CD4-positive, CD25-positive, alpha-beta regulatory T cell (primary cell): ENCODE measurements at regions not wholly inside any gene's neighbourhood (a gene's known extent, or its start where the extent isn't known, plus 50 kb on each side); places are given as distances from the start of the nearest gene placed in this dataset.
A peak's percentile ranks its signal among the peaks of the same experiment; 100 is the strongest.

Experiments
- ATAC-seq, 2 donors: fragments of 150-1000 bp; cut with Tn5 transposase; one replicate each; pipeline ENCODE4 v1.10.0; 2021; ENCODE audit warnings: low read depth in 2 of 2, moderate number of reproducible peaks in 2 of 2, moderate library complexity in 1 of 2
- DNase-seq, 3 donors: peaks; one replicate each; pipeline versions ENCODE4 v3.0.0 to v3.0.0-alpha.2; 2012 to 2022; ENCODE audit warnings: mixed read lengths in 1 of 3
- H3K27ac ChIP-seq: one replicate; pipeline ENCODE4 v1.7.0; 2013; ENCODE audit warnings: mild to moderate bottlenecking, low read length; ENCODE audit not compliant: insufficient read depth, poor library complexity, severe bottlenecking
- H3K27me3 ChIP-seq: one replicate; pipeline ENCODE4 v1.7.0; 2013; ENCODE audit warnings: low read length; ENCODE audit not compliant: control insufficient read depth, insufficient read depth
- H3K36me3 ChIP-seq: one replicate; pipeline ENCODE4 v1.7.0; 2013; ENCODE audit warnings: mild to moderate bottlenecking, low read length, moderate library complexity; ENCODE audit not compliant: control insufficient read depth, insufficient read depth
- H3K4me1 ChIP-seq: 2 replicates; pipeline ENCODE4 v1.7.0; 2013; ENCODE audit warnings: mild to moderate bottlenecking, low read length; ENCODE audit not compliant: insufficient read depth, control insufficient read depth, poor library complexity, severe bottlenecking
- H3K4me3 ChIP-seq: one replicate; pipeline ENCODE4 v1.7.0; 2013; ENCODE audit warnings: low read depth, mild to moderate bottlenecking, low read length, moderate library complexity
- H3K9me3 ChIP-seq, 2 experiments: 1 replicate in 1 of 2; 2 replicates in 1 of 2; pipeline ENCODE4 v1.7.0; 2013; ENCODE audit warnings: low read length in 2 of 2, mild to moderate bottlenecking in 1 of 2, moderate library complexity in 1 of 2; ENCODE audit not compliant: control insufficient read depth in 2 of 2
- H3K27ac Mint-ChIP-seq, 3 donors: one replicate each; pipeline ENCODE4 v1.8.0; 2020 to 2022; ENCODE audit warnings: mild to moderate bottlenecking in 3 of 3, mixed read lengths in 3 of 3, moderate library complexity in 2 of 3
- H3K27me3 Mint-ChIP-seq: one replicate; pipeline ENCODE4 v1.8.0; 2022; ENCODE audit warnings: mild to moderate bottlenecking, mixed read lengths
- H3K36me3 Mint-ChIP-seq: one replicate; pipeline ENCODE4 v1.8.0; 2020; ENCODE audit warnings: mixed read lengths
- H3K4me1 Mint-ChIP-seq, 4 donors: one replicate each; pipeline ENCODE4 v1.8.0; 2020 to 2022; ENCODE audit warnings: mixed read lengths in 4 of 4, mild to moderate bottlenecking in 1 of 4
- H3K4me3 Mint-ChIP-seq, 4 donors: one replicate each; pipeline ENCODE4 v1.8.0; 2020 to 2022; ENCODE audit warnings: mild to moderate bottlenecking in 4 of 4, mixed read lengths in 4 of 4, moderate library complexity in 3 of 4
- H3K9me3 Mint-ChIP-seq, 7 donors: one replicate each; pipeline ENCODE4 v1.8.0; 2020 to 2022; ENCODE audit warnings: mixed read lengths in 7 of 7, mild to moderate bottlenecking in 3 of 7, moderate library complexity in 2 of 7

GRCh38 chr13:63209330-63210017 lies 1793.8 kb upstream of the PCDH20 start:
- no peaks in the 10 kb centered on the region for H3K27me3 Mint-ChIP-seq
- H3K36me3 Mint-ChIP-seq: no peaks in the 10 kb centered on the region
- no peak overlapping the region for H3K4me3 ChIP-seq
- H3K4me1 Mint-ChIP-seq: no peaks in the 10 kb centered on the region
- no peaks in the 10 kb centered on the region for H3K27me3 ChIP-seq
- no peaks in the 10 kb centered on the region for H3K36me3 ChIP-seq
- H3K9me3 ChIP-seq: peaks cover 0 to 3% of the 10 kb centered on the region in 2 experiments
- H3K27ac Mint-ChIP-seq: no peak overlapping the region
- H3K9me3 Mint-ChIP-seq: peaks cover 0 to 15% (median 6%) of the 10 kb centered on the region in 7 donors
- no peaks in the 10 kb centered on the region for H3K4me1 ChIP-seq
- no peak overlapping the region for H3K27ac ChIP-seq
- ATAC-seq (no peak), DNase-seq (no peak)
- H3K4me3 Mint-ChIP-seq: no peak overlapping the region

- no peaks in the 10 kb centered on the region for H3K27me3 Mint-ChIP-seq
- Histone ChIP-seq H3K4me3 (no peak overlapping the region), H3K4me1 (no peaks in the 10 kb centered on the region), H3K36me3 (no peaks in the 10 kb centered on the region), H3K9me3 (peaks cover 0 to 3% of the 10 kb centered on the region in 2 experiments), H3K27ac (no peak overlapping the region), H3K27me3 (no peaks in the 10 kb centered on the region)
- no peaks in the 10 kb centered on the region for H3K4me1 Mint-ChIP-seq
- H3K27ac Mint-ChIP-seq: no peak overlapping the region
- no peak for DNase-seq
- H3K4me3 Mint-ChIP-seq: no peak overlapping the region
- H3K9me3 Mint-ChIP-seq: peaks cover 0 to 13% (median 6%) of the 10 kb centered on the region in 7 donors
- no peak for ATAC-seq
- H3K36me3 Mint-ChIP-seq: no peaks in the 10 kb centered on the region
Measured at GRCh38 chr13:63208826-63209225, 1793.2 kb upstream of the PCDH20 start.

GRCh38 chr13:63206461-63206860 lies 1790.8 kb upstream of the PCDH20 start:
- H3K4me1 ChIP-seq: no peaks in the 10 kb centered on the region
- H3K9me3 ChIP-seq: peaks cover 0 to 3% of the 10 kb centered on the region in 2 experiments
- Mint-ChIP-seq H3K4me1 (no peaks in the 10 kb centered on the region), H3K27ac (no peak overlapping the region), H3K9me3 (peaks cover 0 to 7% (median 6%) of the 10 kb centered on the region in 7 donors), H3K4me3 (no peak overlapping the region), H3K27me3 (no peaks in the 10 kb centered on the region), H3K36me3 (no peaks in the 10 kb centered on the region)
- no peak overlapping the region for H3K4me3 ChIP-seq
- no peak overlapping the region for H3K27ac ChIP-seq
- ATAC-seq: no peak
- H3K36me3 ChIP-seq: no peaks in the 10 kb centered on the region
- no peaks in the 10 kb centered on the region for H3K27me3 ChIP-seq
- no peak for DNase-seq

- no peaks in the 10 kb centered on the region for H3K4me1 ChIP-seq
- H3K4me1 Mint-ChIP-seq: no peaks in the 10 kb centered on the region
- H3K27ac ChIP-seq: no peak overlapping the region
- H3K27me3 Mint-ChIP-seq: no peaks in the 10 kb centered on the region
- no peaks in the 10 kb centered on the region for H3K9me3 ChIP-seq
- H3K9me3 Mint-ChIP-seq: peaks cover 0 to 11% (median 6%) of the 10 kb centered on the region in 7 donors
- H3K27ac Mint-ChIP-seq: no peak overlapping the region
- no peaks in the 10 kb centered on the region for H3K36me3 ChIP-seq
- H3K4me3 Mint-ChIP-seq: no peak overlapping the region
- H3K27me3 ChIP-seq: no peaks in the 10 kb centered on the region
- ATAC-seq (no peak), DNase-seq (no peak)
- H3K36me3 Mint-ChIP-seq: no peaks in the 10 kb centered on the region
- no peak overlapping the region for H3K4me3 ChIP-seq
Measured at GRCh38 chr13:63201493-63201892, 1785.8 kb upstream of the PCDH20 start.

GRCh38 chr13:63199508-63199907 lies 1783.9 kb upstream of the PCDH20 start:
- Mint-ChIP-seq H3K36me3 (no peaks in the 10 kb centered on the region), H3K4me1 (no peaks in the 10 kb centered on the region), H3K9me3 (peaks cover 0 to 11% (median 4%) of the 10 kb centered on the region in 7 donors), H3K4me3 (no peak overlapping the region), H3K27me3 (no peaks in the 10 kb centered on the region), H3K27ac (no peak overlapping the region)
- DNase-seq (no peak), ATAC-seq (no peak)
- Histone ChIP-seq H3K27ac (no peak overlapping the region), H3K27me3 (no peaks in the 10 kb centered on the region), H3K9me3 (peaks cover 0 to 3% of the 10 kb centered on the region in 2 experiments), H3K36me3 (no peaks in the 10 kb centered on the region), H3K4me1 (no peaks in the 10 kb centered on the region), H3K4me3 (no peak overlapping the region)

- H3K4me1 Mint-ChIP-seq: no peaks in the 10 kb centered on the region
- no peak for ATAC-seq
- DNase-seq: no peak
- no peaks in the 10 kb centered on the region for H3K36me3 Mint-ChIP-seq
- no peaks in the 10 kb centered on the region for H3K27me3 Mint-ChIP-seq
- H3K27ac ChIP-seq: no peak overlapping the region
- no peaks in the 10 kb centered on the region for H3K36me3 ChIP-seq
- H3K27ac Mint-ChIP-seq: no peak overlapping the region
- no peaks in the 10 kb centered on the region for H3K4me1 ChIP-seq
- peaks cover 0 to 3% of the 10 kb centered on the region in 2 experiments for H3K9me3 ChIP-seq
- no peak overlapping the region for H3K4me3 Mint-ChIP-seq
- H3K4me3 ChIP-seq: no peak overlapping the region
- H3K9me3 Mint-ChIP-seq: peaks cover 0 to 9% (median 4%) of the 10 kb centered on the region in 7 donors
- no peaks in the 10 kb centered on the region for H3K27me3 ChIP-seq
Measured at GRCh38 chr13:63198071-63198470, 1782.4 kb upstream of the PCDH20 start.

- H3K4me3 ChIP-seq: no peak overlapping the region
- no peaks in the 10 kb centered on the region for H3K27me3 ChIP-seq
- ATAC-seq: no peak
- Mint-ChIP-seq H3K4me3 (no peak overlapping the region), H3K27me3 (no peaks in the 10 kb centered on the region), H3K36me3 (no peaks in the 10 kb centered on the region), H3K27ac (no peak overlapping the region), H3K9me3 (peaks cover 3 to 15% (median 8%) of the 10 kb centered on the region in 7 donors), H3K4me1 (no peaks in the 10 kb centered on the region)
- H3K36me3 ChIP-seq: no peaks in the 10 kb centered on the region
- no peak overlapping the region for H3K27ac ChIP-seq
- no peaks in the 10 kb centered on the region for H3K4me1 ChIP-seq
- DNase-seq: no peak
- H3K9me3 ChIP-seq: peaks cover 0 to 3% of the 10 kb centered on the region in 2 experiments
Measured at GRCh38 chr13:63195726-63196125, 1780.1 kb upstream of the PCDH20 start.

GRCh38 chr13:63190742-63191141 lies 1775.1 kb upstream of the PCDH20 start:
- no peaks in the 10 kb centered on the region for H3K4me1 ChIP-seq
- DNase-seq (no peak), ATAC-seq (no peak)
- H3K27me3 Mint-ChIP-seq: no peaks in the 10 kb centered on the region
- no peaks in the 10 kb centered on the region for H3K36me3 ChIP-seq
- no peaks in the 10 kb centered on the region for H3K36me3 Mint-ChIP-seq
- no peak overlapping the region for H3K27ac ChIP-seq
- peak overlapping the region in 1 of 3 donors; percentile 48 for H3K27ac Mint-ChIP-seq
- H3K4me3 Mint-ChIP-seq: no peak overlapping the region
- H3K27me3 ChIP-seq: no peaks in the 10 kb centered on the region
- H3K9me3 Mint-ChIP-seq: peaks cover 2 to 35% (median 9%) of the 10 kb centered on the region in 7 donors
- H3K4me3 ChIP-seq: no peak overlapping the region
- no peaks in the 10 kb centered on the region for H3K4me1 Mint-ChIP-seq
- H3K9me3 ChIP-seq: peaks cover 0 to 3% of the 10 kb centered on the region in 2 experiments
